PC-9 (cell line): ENCODE measurements at regions not wholly inside any gene's neighbourhood (a gene's known extent, or its start where the extent isn't known, plus 50 kb on each side); places are given as distances from the start of the nearest gene placed in this dataset.

ENCODE experiments used
- BruUV-seq: library from RNA; stranded (reverse); fragments of 400-500 nt; replicated peaks from 2 replicates; lab custom pipeline; 2021; lab: Mats Ljungman, UMichigan
- CTCF ChIA-PET: fragments of 300-600 bp; sonication (Branson Sonifier 250); formaldehyde crosslinking; loops from one replicate; lab custom pipeline; 2022; ENCODE audit warnings: antibody characterized with exemption; lab: Charles Lee
- POLR2A ChIA-PET: fragments of 300-600 bp; sonication (Branson Sonifier 250); formaldehyde crosslinking; loops from one replicate; lab custom pipeline; 2022; ENCODE audit warnings: antibody characterized with exemption; ENCODE audit not compliant: unreplicated experiment; lab: Charles Lee
- DNase-seq, 2 experiments: peaks; one replicate each; pipeline versions ENCODE4 v3.0.0 to v3.0.0-alpha.2; 2015 to 2022; ENCODE audit warnings: mixed read lengths in 1 of 2
- H2AFZ ChIP-seq: fragments of 200-600 bp; sonication (generic); 2 replicates; pipeline ENCODE4 v1.8.1; 2017; ENCODE audit warnings: antibody characterized with exemption
- H3F3A ChIP-seq: fragments of 200-600 bp; sonication (generic); 2 replicates; pipeline ENCODE4 v1.8.1; 2017; ENCODE audit warnings: antibody characterized with exemption, mild to moderate bottlenecking, low read depth; ENCODE audit not compliant: insufficient read depth
- H3K27ac ChIP-seq: fragments of 200-600 bp; sonication (generic); 2 replicates; pipeline ENCODE4 v1.6.1; 2016; ENCODE audit warnings: mixed run types
- H3K27me3 ChIP-seq: fragments of 200-600 bp; sonication (generic); 2 replicates; pipeline ENCODE4 v1.6.1; 2016; ENCODE audit warnings: low read depth, mixed run types; ENCODE audit not compliant: insufficient read depth
- H3K36me3 ChIP-seq: fragments of 200-600 bp; sonication (generic); 2 replicates; pipeline ENCODE4 v1.6.1; 2016; ENCODE audit warnings: low read depth, mixed run types
- H3K4me1 ChIP-seq: fragments of 200-600 bp; sonication (generic); replicated peaks from 2 replicates; pipeline ENCODE4 v1.6.1; 2016; ENCODE audit warnings: mixed run types; ENCODE audit not compliant: insufficient read depth
- H3K4me2 ChIP-seq: fragments of 200-600 bp; sonication (generic); 2 replicates; pipeline ENCODE4 v1.6.1; 2017; ENCODE audit warnings: mixed run types
- H3K4me3 ChIP-seq: fragments of 200-600 bp; sonication (generic); 2 replicates; pipeline ENCODE4 v1.6.1; 2016; ENCODE audit warnings: mixed run types
- H3K79me2 ChIP-seq: fragments of 200-600 bp; sonication (generic); 2 replicates; pipeline ENCODE4 v1.6.1; 2017; ENCODE audit warnings: low read depth, mixed run types
- H3K9me2 ChIP-seq: fragments of 200-600 bp; sonication (generic); 2 replicates; pipeline ENCODE4 v1.8.1; 2017; ENCODE audit warnings: mild to moderate bottlenecking; ENCODE audit not compliant: insufficient read depth
- H3K9me3 ChIP-seq: fragments of 200-600 bp; sonication (generic); 2 replicates; pipeline ENCODE4 v1.8.1; 2016; ENCODE audit warnings: low read depth; ENCODE audit not compliant: insufficient read depth
- H4K20me1 ChIP-seq: fragments of 200-600 bp; sonication (generic); 2 replicates; pipeline ENCODE4 v1.8.1; 2017; ENCODE audit not compliant: insufficient read depth
- CTCF ChIP-seq: fragments of 200-600 bp; sonication (generic); conservative IDR thresholded peaks from 2 replicates; pipeline ENCODE4 v1.6.1; 2017; ENCODE audit warnings: mixed run types, antibody characterized with exemption, mild to moderate bottlenecking, moderate library complexity
- EZH2 ChIP-seq: fragments of 200-600 bp; sonication (generic); IDR thresholded peaks from 2 replicates; pipeline ENCODE4 v1.8.0; 2017; ENCODE audit warnings: antibody characterized with exemption, low read depth
- intact Hi-C: fragments of 100-400 bp; cut with micrococcal nuclease; formaldehyde crosslinking; loops from one replicate; pipeline ENCODE4 v1.10.0; 2022; ENCODE audit not compliant: unreplicated experiment

- no peak overlapping the region for H3K27ac ChIP-seq
- H3K36me3 ChIP-seq, result no peaks in the 10 kb centered on the region
- DNase-seq, result no peak
- H3K9me2 ChIP-seq, result peaks cover 5% of the 10 kb centered on the region; the same call in 1 of the 2 replicates
- H3K4me2 ChIP-seq, result no peak overlapping the region
- no TSS peak for BruUV-seq
- ChIA-PET POLR2A (no interaction called here), CTCF (no interaction called here)
- no peak overlapping the region for H3K4me3 ChIP-seq
- TF ChIP-seq EZH2 (no peak), CTCF (no peak)
- no peaks in the 10 kb centered on the region for H3K27me3 ChIP-seq
- H3K4me1 ChIP-seq, result no peaks in the 10 kb centered on the region
- no peaks in the 10 kb centered on the region for H3K79me2 ChIP-seq
- H3F3A ChIP-seq, result no peaks in the 10 kb centered on the region
- no peaks in the 10 kb centered on the region for H3K9me3 ChIP-seq
- H2AFZ ChIP-seq, result no peak overlapping the region
- intact Hi-C loops, result no loop called here
- no peaks in the 10 kb centered on the region for H4K20me1 ChIP-seq
Observed at GRCh38 chr3:7812490-7812889, 689.1 kb upstream of the LMCD1 start.

GRCh38 chr3:7813365-7813764, 688.3 kb upstream of the LMCD1 start:
- Histone ChIP-seq H3F3A (no peaks in the 10 kb centered on the region), H3K27me3 (no peaks in the 10 kb centered on the region), H3K9me3 (no peaks in the 10 kb centered on the region), H3K4me1 (no peaks in the 10 kb centered on the region), H3K4me3 (no peak overlapping the region), H3K9me2 (peaks cover 5% of the 10 kb centered on the region; the same call in 1 of the 2 replicates), H3K79me2 (no peaks in the 10 kb centered on the region), H4K20me1 (no peaks in the 10 kb centered on the region), H3K27ac (no peak overlapping the region), H3K4me2 (no peak overlapping the region), H3K36me3 (no peaks in the 10 kb centered on the region), H2AFZ (no peak overlapping the region)
- POLR2A ChIA-PET, result no interaction called here
- BruUV-seq, result no TSS peak
- intact Hi-C loops, result no loop called here
- no peak for DNase-seq
- TF ChIP-seq CTCF, result no peak
- TF ChIP-seq EZH2, result no peak
- CTCF ChIA-PET, result no interaction called here

GRCh38 chr3:7817239-7817638, 684.4 kb upstream of the LMCD1 start:
- BruUV-seq, result no TSS peak
- no peak overlapping the region for H3K4me3 ChIP-seq

More at GRCh38 chr3:7817239-7817638, 684.4 kb upstream of the LMCD1 start:
- no peak for DNase-seq
- Histone ChIP-seq H3K4me1 (no peaks in the 10 kb centered on the region), H3K79me2 (no peaks in the 10 kb centered on the region), H3K4me2 (no peak overlapping the region), H3K27ac (no peak overlapping the region), H3K27me3 (no peaks in the 10 kb centered on the region), H3K9me3 (no peaks in the 10 kb centered on the region), H3K36me3 (no peaks in the 10 kb centered on the region), H2AFZ (no peak overlapping the region), H4K20me1 (no peaks in the 10 kb centered on the region), H3F3A (no peaks in the 10 kb centered on the region), H3K9me2 (peaks cover 5% of the 10 kb centered on the region; the same call in 1 of the 2 replicates)
- ChIA-PET POLR2A (no interaction called here), CTCF (no interaction called here)
- TF ChIP-seq CTCF, result no peak
- TF ChIP-seq EZH2, result no peak
- intact Hi-C loops, result no loop called here
